ENCODE measurements at regions not wholly inside any gene's neighbourhood (a gene's known extent, or its start where the extent isn't known, plus 50 kb on each side); places are given as distances from the start of the nearest gene placed in this dataset.

- Histone ChIP-seq H3K27me3 (ENCODE audit: insufficient read depth) (no peaks in the 10 kb centered on the region), H3K9me2 (no peaks in the 10 kb centered on the region), H3F3A (replicated peaks; ENCODE audit: insufficient read depth) (no peaks in the 10 kb centered on the region), H3K36me3 (replicated peaks in 1 of 2; ENCODE audit: control insufficient read depth in 1 of 2, insufficient read depth in 2 of 2, low read length in 1 of 2) (no peaks in the 10 kb centered on the region), H3K9me3 (no peaks in the 10 kb centered on the region), H3K9ac (no peak overlapping the region), H3K79me2 (ENCODE audit: insufficient read depth) (no peaks in the 10 kb centered on the region), H3K4me1 (ENCODE audit: control insufficient read depth in 1 of 2, insufficient read depth in 2 of 2, low read depth in 1 of 2, low read length in 1 of 2) (no peaks in the 10 kb centered on the region), H2AFZ (ENCODE audit: low read depth) (no peak overlapping the region), H3K4me2 (no peak overlapping the region), H3K27ac (ENCODE audit: low read depth in 2 of 2, low read length in 1 of 2) (no peak overlapping the region), H4K20me1 (ENCODE audit: insufficient read depth) (no peaks in the 10 kb centered on the region), H3K4me3 (ENCODE audit: low read depth in 2 of 2, low read length in 1 of 2) (no peak overlapping the region)
- 51% methylated on average over 8 of the region's 8 CpGs for WGBS (ENCODE audit: low lambda C conversion rate)
- POLR2A ChIA-PET, result no interaction called here
- CTCF ChIA-PET, result no interaction called here
- TF ChIP-seq RCOR1 (IDR thresholded peaks at IDR 0.05; ENCODE audit: low read length) (no peak), GABPA (IDR thresholded peaks at IDR 0.05; ENCODE audit: low read depth) (no peak), MXI1 (IDR thresholded peaks at IDR 0.05; ENCODE audit: low read depth, low read length) (no peak), EP300 (IDR thresholded peaks at IDR 0.05; ENCODE audit: borderline replicate concordance in 1 of 2, low read depth in 1 of 2, low read length in 1 of 2) (no peak), GATA2 (CRISPR knock-in tag; IDR thresholded peaks at IDR 0.05) (no peak), FOXM1 (IDR thresholded peaks at IDR 0.05; ENCODE audit: low read depth) (no peak), FOSL2 (IDR thresholded peaks at IDR 0.05; ENCODE audit: borderline replicate concordance, low read depth) (no peak), POLR2AphosphoS5 (IDR thresholded peaks at IDR 0.05; ENCODE audit: low read depth, low read length) (no peak), TCF12 (IDR thresholded peaks at IDR 0.05) (no peak), SMC3 (IDR thresholded peaks at IDR 0.05; ENCODE audit: low read depth, low read length) (no peak), FOXJ3 (CRISPR knock-in tag; IDR thresholded peaks at IDR 0.05) (no peak), RXRA (IDR thresholded peaks at IDR 0.05; ENCODE audit: borderline replicate concordance, low read depth) (no peak), RFX5 (IDR thresholded peaks at IDR 0.05; ENCODE audit: low read length) (no peak), USF2 (IDR thresholded peaks at IDR 0.05; ENCODE audit: borderline replicate concordance, low read depth, low read length) (no peak), MEF2A (IDR thresholded peaks at IDR 0.05; ENCODE audit: borderline replicate concordance, low read depth) (no peak), JUND (IDR thresholded peaks at IDR 0.05) (no peak), SIN3A (IDR thresholded peaks at IDR 0.05; ENCODE audit: borderline replicate concordance, low read depth, low read length) (no peak), CHD2 (IDR thresholded peaks at IDR 0.05; ENCODE audit: low read length, partially characterized antibody) (no peak)
- TF ChIP-seq, protein P1, sequence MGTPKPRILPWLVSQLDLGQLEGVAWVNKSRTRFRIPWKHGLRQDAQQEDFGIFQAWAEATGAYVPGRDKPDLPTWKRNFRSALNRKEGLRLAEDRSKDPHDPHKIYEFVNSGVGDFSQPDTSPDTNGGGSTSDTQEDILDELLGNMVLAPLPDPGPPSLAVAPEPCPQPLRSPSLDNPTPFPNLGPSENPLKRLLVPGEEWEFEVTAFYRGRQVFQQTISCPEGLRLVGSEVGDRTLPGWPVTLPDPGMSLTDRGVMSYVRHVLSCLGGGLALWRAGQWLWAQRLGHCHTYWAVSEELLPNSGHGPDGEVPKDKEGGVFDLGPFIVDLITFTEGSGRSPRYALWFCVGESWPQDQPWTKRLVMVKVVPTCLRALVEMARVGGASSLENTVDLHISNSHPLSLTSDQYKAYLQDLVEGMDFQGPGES (IDR thresholded peaks at IDR 0.05; ENCODE audit: low read depth, low read length), result no peak
- TF ChIP-seq, protein P2, sequence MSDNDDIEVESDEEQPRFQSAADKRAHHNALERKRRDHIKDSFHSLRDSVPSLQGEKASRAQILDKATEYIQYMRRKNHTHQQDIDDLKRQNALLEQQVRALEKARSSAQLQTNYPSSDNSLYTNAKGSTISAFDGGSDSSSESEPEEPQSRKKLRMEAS (IDR thresholded peaks at IDR 0.05; ENCODE audit: low read depth), result no peak
- no peak for DNase-seq
Observed at GRCh38 chr6:14932485-14933182, 313.2 kb upstream of the JARID2 start.

Data from SK-N-SH (cell line).